HEK293 (cell line): ENCODE measurements at regions not wholly inside any gene's neighbourhood (a gene's known extent, or its start where the extent isn't known, plus 50 kb on each side); places are given as distances from the start of the nearest gene placed in this dataset.

Experiments
- CTCF ChIA-PET: fragments of 350-600 bp; formaldehyde crosslinking; extraction: SDS; loops from one replicate; lab custom pipeline; 2021; ENCODE audit warnings: antibody characterized with exemption; lab: Yijun Ruan, JAX
- POLR2A ChIA-PET: fragments of 300-600 bp; formaldehyde crosslinking; extraction: SDS; loops from one replicate; lab custom pipeline; 2020; ENCODE audit warnings: antibody characterized with exemption, inconsistent platforms; lab: Yijun Ruan, JAX
- H3K27ac ChIP-seq: fragments of 200-500 bp; sonication (Bioruptor generic); 2 replicates; pipeline ENCODE4 v1.5.1; 2014; ENCODE audit warnings: low read depth, low read length, control low read depth, inconsistent platforms; ENCODE audit errors: extremely low read depth
- H3K36me3 ChIP-seq, 2 experiments: fragments of 200-500 bp in 1 of 2; sonication (Bioruptor generic) in 1 of 2; 1 replicate in 1 of 2; 2 replicates in 1 of 2; pipeline ENCODE4 v1.5.1; 2014 to 2017; ENCODE audit warnings: inconsistent platforms in 2 of 2, low read length in 2 of 2; ENCODE audit not compliant: control insufficient read depth in 2 of 2, insufficient read depth in 1 of 2
- H3K4me1 ChIP-seq: fragments of 200-500 bp; sonication (Bioruptor generic); 2 replicates; pipeline ENCODE4 v1.5.1; 2014; ENCODE audit warnings: mild to moderate bottlenecking, low read length, inconsistent platforms; ENCODE audit not compliant: control insufficient read depth, insufficient read depth
- H3K4me3 ChIP-seq: 2 replicates; pipeline ENCODE4 v1.5.1; 2011; ENCODE audit warnings: low read depth, mild to moderate bottlenecking, control low read depth, low read length, moderate library complexity
- H3K9me3 ChIP-seq: fragments of 200-500 bp; sonication (Bioruptor generic); 2 replicates; pipeline ENCODE4 v1.5.1; 2014; ENCODE audit warnings: low read depth, low read length, inconsistent platforms; ENCODE audit not compliant: control insufficient read depth, insufficient read depth
- BCL11A ChIP-seq: fragments of 450-650 bp; formaldehyde crosslinking; IDR thresholded peaks from 2 replicates; pipeline ENCODE4 v1.5.1; 2016; ENCODE audit warnings: low read depth, missing biosample characterization, missing genetic modification characterization
- FEZF1 ChIP-seq: fragments of 450-650 bp; formaldehyde crosslinking; IDR thresholded peaks from 2 replicates; pipeline ENCODE4 v1.5.1; 2016; ENCODE audit warnings: missing biosample characterization, missing genetic modification characterization
- GFI1B ChIP-seq: fragments of 450-650 bp; formaldehyde crosslinking; IDR thresholded peaks from 2 replicates; pipeline ENCODE4 v1.5.1; 2016; ENCODE audit warnings: missing biosample characterization, missing genetic modification characterization
- PRDM1 ChIP-seq: fragments of 450-650 bp; formaldehyde crosslinking; IDR thresholded peaks from 2 replicates; pipeline ENCODE4; 2016; ENCODE audit warnings: missing biosample characterization, missing genetic modification characterization
- SETDB1 ChIP-seq: IDR thresholded peaks from one replicate; pipeline ENCODE4 v1.6.1; 2017; ENCODE audit warnings: mild to moderate bottlenecking, low read length, moderate library complexity, mixed read lengths; ENCODE audit not compliant: insufficient read length
- SP3 ChIP-seq: fragments of 450-650 bp; formaldehyde crosslinking; IDR thresholded peaks from 2 replicates; pipeline ENCODE4 v1.5.1; 2016; ENCODE audit warnings: missing biosample characterization, missing genetic modification characterization
- ZEB2 ChIP-seq: fragments of 450-650 bp; formaldehyde crosslinking; IDR thresholded peaks from 2 replicates; pipeline ENCODE4 v1.5.1; 2016; ENCODE audit warnings: missing biosample characterization, missing genetic modification characterization
- ZFHX2 ChIP-seq: fragments of 450-650 bp; formaldehyde crosslinking; conservative IDR thresholded peaks from 2 replicates; pipeline ENCODE4 v1.5.1; 2016; ENCODE audit warnings: missing biosample characterization, missing genetic modification characterization
- ZNF202 ChIP-seq: fragments of 450-650 bp; formaldehyde crosslinking; IDR thresholded peaks from 2 replicates; pipeline ENCODE4 v1.5.1; 2016; ENCODE audit warnings: missing biosample characterization, missing genetic modification characterization, borderline replicate concordance
- ZNF302 ChIP-seq: fragments of 450-650 bp; formaldehyde crosslinking; IDR thresholded peaks from 2 replicates; pipeline ENCODE4 v1.5.1; 2016; ENCODE audit warnings: missing biosample characterization, missing genetic modification characterization, low read depth
- ZNF501 ChIP-seq: fragments of 450-650 bp; formaldehyde crosslinking; IDR thresholded peaks from 2 replicates; pipeline ENCODE4 v1.5.1; 2016; ENCODE audit warnings: missing biosample characterization, missing genetic modification characterization
- ZNF549 ChIP-seq: fragments of 450-650 bp; IDR thresholded peaks from 2 replicates; pipeline ENCODE4 v1.5.1; 2018; ENCODE audit warnings: missing biosample characterization, missing genetic modification characterization, mild to moderate bottlenecking, inconsistent platforms, moderate library complexity
- ZNF600 ChIP-seq: fragments of 450-650 bp; formaldehyde crosslinking; IDR thresholded peaks from 2 replicates; pipeline ENCODE4 v1.5.1; 2016; ENCODE audit warnings: missing biosample characterization, missing genetic modification characterization
- ZNF623 ChIP-seq: fragments of 450-650 bp; formaldehyde crosslinking; IDR thresholded peaks from 2 replicates; pipeline ENCODE4 v1.5.1; 2016; ENCODE audit warnings: missing biosample characterization, missing genetic modification characterization
- ZNF664 ChIP-seq: fragments of 450-650 bp; formaldehyde crosslinking; IDR thresholded peaks from 2 replicates; pipeline ENCODE4 v1.5.1; 2016; ENCODE audit warnings: missing biosample characterization, missing genetic modification characterization
- TF ChIP-seq, protein P1 (sequence below): fragments of 450-650 bp; formaldehyde crosslinking; conservative IDR thresholded peaks from 2 replicates; pipeline ENCODE4 v1.5.1; 2016; ENCODE audit warnings: low read depth, missing biosample characterization, missing genetic modification characterization
- TF ChIP-seq, protein P2 (sequence below): fragments of 450-650 bp; formaldehyde crosslinking; IDR thresholded peaks from 2 replicates; pipeline ENCODE4 v1.5.1; 2017; ENCODE audit warnings: missing biosample characterization, missing genetic modification characterization
- TF ChIP-seq, protein P3 (sequence below): IDR thresholded peaks from 2 replicates; pipeline ENCODE4 v1.6.1; 2011; ENCODE audit warnings: mild to moderate bottlenecking, low read depth, low read length, borderline replicate concordance
- TF ChIP-seq, protein P4 (sequence below): fragments of 450-650 bp; formaldehyde crosslinking; IDR thresholded peaks from 2 replicates; pipeline ENCODE4 v1.5.1; 2016; ENCODE audit warnings: missing biosample characterization, missing genetic modification characterization, low read depth
- TF ChIP-seq, protein P5 (sequence below): fragments of 450-650 bp; formaldehyde crosslinking; IDR thresholded peaks from 2 replicates; pipeline ENCODE4 v1.5.1; 2016; ENCODE audit warnings: missing biosample characterization, missing genetic modification characterization

DNA sequence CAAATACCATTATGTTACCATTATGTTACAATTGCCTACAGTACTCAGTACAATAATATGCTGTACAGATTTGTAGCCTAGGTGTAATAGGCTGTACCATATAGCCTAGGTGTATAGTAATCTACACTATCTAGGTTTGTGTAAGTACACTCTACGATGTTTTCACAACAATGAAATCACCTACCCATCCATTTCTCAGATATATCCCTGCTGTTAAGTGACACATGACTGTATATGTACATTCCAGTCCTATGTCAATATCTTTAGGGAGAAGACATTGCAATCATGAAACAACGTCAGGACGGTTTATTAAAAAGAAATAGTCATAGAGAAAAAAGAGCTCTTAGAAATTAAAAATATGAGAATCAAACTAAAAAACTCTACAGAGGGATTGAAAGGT lies 119.0 kb upstream of the CDC42EP3 start:
- TF ChIP-seq, protein P1, sequence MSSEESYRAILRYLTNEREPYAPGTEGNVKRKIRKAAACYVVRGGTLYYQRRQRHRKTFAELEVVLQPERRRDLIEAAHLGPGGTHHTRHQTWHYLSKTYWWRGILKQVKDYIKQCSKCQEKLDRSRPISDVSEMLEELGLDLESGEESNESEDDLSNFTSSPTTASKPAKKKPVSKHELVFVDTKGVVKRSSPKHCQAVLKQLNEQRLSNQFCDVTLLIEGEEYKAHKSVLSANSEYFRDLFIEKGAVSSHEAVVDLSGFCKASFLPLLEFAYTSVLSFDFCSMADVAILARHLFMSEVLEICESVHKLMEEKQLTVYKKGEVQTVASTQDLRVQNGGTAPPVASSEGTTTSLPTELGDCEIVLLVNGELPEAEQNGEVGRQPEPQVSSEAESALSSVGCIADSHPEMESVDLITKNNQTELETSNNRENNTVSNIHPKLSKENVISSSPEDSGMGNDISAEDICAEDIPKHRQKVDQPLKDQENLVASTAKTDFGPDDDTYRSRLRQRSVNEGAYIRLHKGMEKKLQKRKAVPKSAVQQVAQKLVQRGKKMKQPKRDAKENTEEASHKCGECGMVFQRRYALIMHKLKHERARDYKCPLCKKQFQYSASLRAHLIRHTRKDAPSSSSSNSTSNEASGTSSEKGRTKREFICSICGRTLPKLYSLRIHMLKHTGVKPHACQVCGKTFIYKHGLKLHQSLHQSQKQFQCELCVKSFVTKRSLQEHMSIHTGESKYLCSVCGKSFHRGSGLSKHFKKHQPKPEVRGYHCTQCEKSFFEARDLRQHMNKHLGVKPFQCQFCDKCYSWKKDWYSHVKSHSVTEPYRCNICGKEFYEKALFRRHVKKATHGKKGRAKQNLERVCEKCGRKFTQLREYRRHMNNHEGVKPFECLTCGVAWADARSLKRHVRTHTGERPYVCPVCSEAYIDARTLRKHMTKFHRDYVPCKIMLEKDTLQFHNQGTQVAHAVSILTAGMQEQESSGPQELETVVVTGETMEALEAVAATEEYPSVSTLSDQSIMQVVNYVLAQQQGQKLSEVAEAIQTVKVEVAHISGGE (tag by site-specific recombination), result no peak
- TF ChIP-seq SETDB1, result no peak
- no peak for TF ChIP-seq ZNF623
- TF ChIP-seq PRDM1 (tag by site-specific recombination), result no peak
- TF ChIP-seq, protein P2, sequence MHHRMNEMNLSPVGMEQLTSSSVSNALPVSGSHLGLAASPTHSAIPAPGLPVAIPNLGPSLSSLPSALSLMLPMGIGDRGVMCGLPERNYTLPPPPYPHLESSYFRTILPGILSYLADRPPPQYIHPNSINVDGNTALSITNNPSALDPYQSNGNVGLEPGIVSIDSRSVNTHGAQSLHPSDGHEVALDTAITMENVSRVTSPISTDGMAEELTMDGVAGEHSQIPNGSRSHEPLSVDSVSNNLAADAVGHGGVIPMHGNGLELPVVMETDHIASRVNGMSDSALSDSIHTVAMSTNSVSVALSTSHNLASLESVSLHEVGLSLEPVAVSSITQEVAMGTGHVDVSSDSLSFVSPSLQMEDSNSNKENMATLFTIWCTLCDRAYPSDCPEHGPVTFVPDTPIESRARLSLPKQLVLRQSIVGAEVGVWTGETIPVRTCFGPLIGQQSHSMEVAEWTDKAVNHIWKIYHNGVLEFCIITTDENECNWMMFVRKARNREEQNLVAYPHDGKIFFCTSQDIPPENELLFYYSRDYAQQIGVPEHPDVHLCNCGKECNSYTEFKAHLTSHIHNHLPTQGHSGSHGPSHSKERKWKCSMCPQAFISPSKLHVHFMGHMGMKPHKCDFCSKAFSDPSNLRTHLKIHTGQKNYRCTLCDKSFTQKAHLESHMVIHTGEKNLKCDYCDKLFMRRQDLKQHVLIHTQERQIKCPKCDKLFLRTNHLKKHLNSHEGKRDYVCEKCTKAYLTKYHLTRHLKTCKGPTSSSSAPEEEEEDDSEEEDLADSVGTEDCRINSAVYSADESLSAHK (tag by site-specific recombination), result no peak
- TF ChIP-seq, protein P3, sequence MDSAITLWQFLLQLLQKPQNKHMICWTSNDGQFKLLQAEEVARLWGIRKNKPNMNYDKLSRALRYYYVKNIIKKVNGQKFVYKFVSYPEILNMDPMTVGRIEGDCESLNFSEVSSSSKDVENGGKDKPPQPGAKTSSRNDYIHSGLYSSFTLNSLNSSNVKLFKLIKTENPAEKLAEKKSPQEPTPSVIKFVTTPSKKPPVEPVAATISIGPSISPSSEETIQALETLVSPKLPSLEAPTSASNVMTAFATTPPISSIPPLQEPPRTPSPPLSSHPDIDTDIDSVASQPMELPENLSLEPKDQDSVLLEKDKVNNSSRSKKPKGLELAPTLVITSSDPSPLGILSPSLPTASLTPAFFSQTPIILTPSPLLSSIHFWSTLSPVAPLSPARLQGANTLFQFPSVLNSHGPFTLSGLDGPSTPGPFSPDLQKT, result no peak
- no peak for TF ChIP-seq FEZF1 (tag by site-specific recombination)
- no peak for TF ChIP-seq SP3
- TF ChIP-seq ZFHX2 (tag by site-specific recombination), result no peak
- TF ChIP-seq, protein P4, sequence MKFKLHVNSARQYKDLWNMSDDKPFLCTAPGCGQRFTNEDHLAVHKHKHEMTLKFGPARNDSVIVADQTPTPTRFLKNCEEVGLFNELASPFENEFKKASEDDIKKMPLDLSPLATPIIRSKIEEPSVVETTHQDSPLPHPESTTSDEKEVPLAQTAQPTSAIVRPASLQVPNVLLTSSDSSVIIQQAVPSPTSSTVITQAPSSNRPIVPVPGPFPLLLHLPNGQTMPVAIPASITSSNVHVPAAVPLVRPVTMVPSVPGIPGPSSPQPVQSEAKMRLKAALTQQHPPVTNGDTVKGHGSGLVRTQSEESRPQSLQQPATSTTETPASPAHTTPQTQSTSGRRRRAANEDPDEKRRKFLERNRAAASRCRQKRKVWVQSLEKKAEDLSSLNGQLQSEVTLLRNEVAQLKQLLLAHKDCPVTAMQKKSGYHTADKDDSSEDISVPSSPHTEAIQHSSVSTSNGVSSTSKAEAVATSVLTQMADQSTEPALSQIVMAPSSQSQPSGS, result no peak
- no peak for TF ChIP-seq ZNF202 (tag by site-specific recombination)
- TF ChIP-seq ZNF600, result no peak
- TF ChIP-seq ZEB2, result no peak
- TF ChIP-seq BCL11A, result no peak
- TF ChIP-seq, protein P5, sequence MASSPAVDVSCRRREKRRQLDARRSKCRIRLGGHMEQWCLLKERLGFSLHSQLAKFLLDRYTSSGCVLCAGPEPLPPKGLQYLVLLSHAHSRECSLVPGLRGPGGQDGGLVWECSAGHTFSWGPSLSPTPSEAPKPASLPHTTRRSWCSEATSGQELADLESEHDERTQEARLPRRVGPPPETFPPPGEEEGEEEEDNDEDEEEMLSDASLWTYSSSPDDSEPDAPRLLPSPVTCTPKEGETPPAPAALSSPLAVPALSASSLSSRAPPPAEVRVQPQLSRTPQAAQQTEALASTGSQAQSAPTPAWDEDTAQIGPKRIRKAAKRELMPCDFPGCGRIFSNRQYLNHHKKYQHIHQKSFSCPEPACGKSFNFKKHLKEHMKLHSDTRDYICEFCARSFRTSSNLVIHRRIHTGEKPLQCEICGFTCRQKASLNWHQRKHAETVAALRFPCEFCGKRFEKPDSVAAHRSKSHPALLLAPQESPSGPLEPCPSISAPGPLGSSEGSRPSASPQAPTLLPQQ, result no peak
- TF ChIP-seq ZNF664 (tag by site-specific recombination), result no peak
- no peak for TF ChIP-seq ZNF501
- TF ChIP-seq GFI1B (tag by site-specific recombination), result no peak
- no peak for TF ChIP-seq ZNF302 (tag by site-specific recombination)
- TF ChIP-seq ZNF549 (tag by site-specific recombination), result no peak
- H3K27ac ChIP-seq, result no peak overlapping the region
- peaks cover 4% of the 10 kb centered on the region; the same call in 1 of the 2 replicates for H3K4me1 ChIP-seq
- ChIA-PET CTCF (interaction anchor here (0.7 kb wide), 1 partner anchor 19 kb away, joined by 5 read pairs; no protein-coding TSS in a partner anchor), POLR2A (no interaction called here)
- H3K9me3 ChIP-seq, result no peaks in the 10 kb centered on the region; the same call in 1 of the 2 replicates
- H3K4me3 ChIP-seq, result no peak overlapping the region
- H3K36me3 ChIP-seq, result no peaks in the 10 kb centered on the region
